ENCODE measurements at regions not wholly inside any gene's neighbourhood (a gene's known extent, or its start where the extent isn't known, plus 50 kb on each side); places are given as distances from the start of the nearest gene placed in this dataset.

DNA sequence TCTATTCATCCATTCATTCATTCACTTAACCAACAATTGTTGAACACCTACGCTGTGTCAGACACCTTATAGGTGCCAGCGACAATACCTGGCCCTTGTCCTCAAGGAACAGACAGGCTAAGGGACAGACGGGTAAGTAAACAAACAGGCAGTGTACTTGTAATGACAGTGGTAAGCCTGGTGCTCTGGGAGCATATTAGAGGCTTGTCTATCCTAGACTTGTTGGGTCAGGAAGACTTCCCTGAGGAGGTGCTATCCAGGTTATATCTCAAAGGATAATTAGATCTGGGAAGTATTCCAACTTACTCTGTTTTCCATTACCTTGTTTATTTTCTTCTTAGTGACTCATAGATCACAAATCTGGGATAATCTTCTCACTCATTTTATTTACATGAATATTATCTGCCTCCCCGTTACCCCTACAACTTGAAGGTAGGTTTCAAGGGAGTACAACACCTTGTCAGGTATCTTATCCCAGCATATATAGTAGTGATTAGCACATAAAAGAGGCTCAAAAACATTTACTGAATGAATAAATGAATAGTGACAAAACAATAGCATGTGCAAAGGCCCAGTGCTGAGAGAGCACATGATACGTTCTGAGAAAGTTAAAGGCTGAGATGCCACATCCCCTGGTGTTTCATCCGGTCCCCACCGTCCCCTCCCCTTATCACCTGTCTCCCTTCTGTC lies 75.3 kb upstream of the NCAM1 start:
- DNase-seq (ENCODE audit: low read depth, low spot score), result no peak
- TF ChIP-seq, protein P1, sequence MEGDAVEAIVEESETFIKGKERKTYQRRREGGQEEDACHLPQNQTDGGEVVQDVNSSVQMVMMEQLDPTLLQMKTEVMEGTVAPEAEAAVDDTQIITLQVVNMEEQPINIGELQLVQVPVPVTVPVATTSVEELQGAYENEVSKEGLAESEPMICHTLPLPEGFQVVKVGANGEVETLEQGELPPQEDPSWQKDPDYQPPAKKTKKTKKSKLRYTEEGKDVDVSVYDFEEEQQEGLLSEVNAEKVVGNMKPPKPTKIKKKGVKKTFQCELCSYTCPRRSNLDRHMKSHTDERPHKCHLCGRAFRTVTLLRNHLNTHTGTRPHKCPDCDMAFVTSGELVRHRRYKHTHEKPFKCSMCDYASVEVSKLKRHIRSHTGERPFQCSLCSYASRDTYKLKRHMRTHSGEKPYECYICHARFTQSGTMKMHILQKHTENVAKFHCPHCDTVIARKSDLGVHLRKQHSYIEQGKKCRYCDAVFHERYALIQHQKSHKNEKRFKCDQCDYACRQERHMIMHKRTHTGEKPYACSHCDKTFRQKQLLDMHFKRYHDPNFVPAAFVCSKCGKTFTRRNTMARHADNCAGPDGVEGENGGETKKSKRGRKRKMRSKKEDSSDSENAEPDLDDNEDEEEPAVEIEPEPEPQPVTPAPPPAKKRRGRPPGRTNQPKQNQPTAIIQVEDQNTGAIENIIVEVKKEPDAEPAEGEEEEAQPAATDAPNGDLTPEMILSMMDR (IDR thresholded peaks at IDR 0.05), result no peak
- TF ChIP-seq TCF7L2 (IDR thresholded peaks at IDR 0.05; ENCODE audit: low read depth, low read length) (no peak), POLR2AphosphoS5 (IDR thresholded peaks at IDR 0.05; ENCODE audit: low read depth, low read length) (no peak), SIN3A (IDR thresholded peaks at IDR 0.05; ENCODE audit: borderline replicate concordance, insufficient read depth, low read depth, low read length) (no peak), REST (IDR thresholded peaks at IDR 0.05; ENCODE audit: insufficient read depth in 1 of 2, low read depth in 2 of 2, low read length in 1 of 2) (no peak)
- ChIA-PET CTCF (no interaction called here), POLR2A (no interaction called here)
- no peaks in the 10 kb centered on the region for H3K27me3 ChIP-seq (ENCODE audit: control insufficient read depth, insufficient read depth, low read length)
- ATAC-seq, result no peak
- no peak overlapping the region for H3K4me3 ChIP-seq (ENCODE audit: low read depth in 2 of 2, low read length in 2 of 2)
- H3K27ac ChIP-seq (ENCODE audit: low read length), result no peak overlapping the region
- no TSS peak for BruUV-seq (replicated peaks)
- H3K9me3 ChIP-seq (ENCODE audit: control insufficient read depth, insufficient read depth, low read depth, low read length), result no peaks in the 10 kb centered on the region
- intact Hi-C loops (cut with micrococcal nuclease; ENCODE audit: unreplicated experiment) (no loop called here), in situ Hi-C loops (cut with HindIII; ENCODE audit: low pct_unique_long_range_greater_than_20kb, low sequenced_read_pairs) (no loop called here)
- H3K4me1 ChIP-seq (ENCODE audit: control insufficient read depth, insufficient read depth, low read length), result no peaks in the 10 kb centered on the region
- H3K36me3 ChIP-seq (ENCODE audit: control insufficient read depth, insufficient read depth, low read length), result no peaks in the 10 kb centered on the region

DNA sequence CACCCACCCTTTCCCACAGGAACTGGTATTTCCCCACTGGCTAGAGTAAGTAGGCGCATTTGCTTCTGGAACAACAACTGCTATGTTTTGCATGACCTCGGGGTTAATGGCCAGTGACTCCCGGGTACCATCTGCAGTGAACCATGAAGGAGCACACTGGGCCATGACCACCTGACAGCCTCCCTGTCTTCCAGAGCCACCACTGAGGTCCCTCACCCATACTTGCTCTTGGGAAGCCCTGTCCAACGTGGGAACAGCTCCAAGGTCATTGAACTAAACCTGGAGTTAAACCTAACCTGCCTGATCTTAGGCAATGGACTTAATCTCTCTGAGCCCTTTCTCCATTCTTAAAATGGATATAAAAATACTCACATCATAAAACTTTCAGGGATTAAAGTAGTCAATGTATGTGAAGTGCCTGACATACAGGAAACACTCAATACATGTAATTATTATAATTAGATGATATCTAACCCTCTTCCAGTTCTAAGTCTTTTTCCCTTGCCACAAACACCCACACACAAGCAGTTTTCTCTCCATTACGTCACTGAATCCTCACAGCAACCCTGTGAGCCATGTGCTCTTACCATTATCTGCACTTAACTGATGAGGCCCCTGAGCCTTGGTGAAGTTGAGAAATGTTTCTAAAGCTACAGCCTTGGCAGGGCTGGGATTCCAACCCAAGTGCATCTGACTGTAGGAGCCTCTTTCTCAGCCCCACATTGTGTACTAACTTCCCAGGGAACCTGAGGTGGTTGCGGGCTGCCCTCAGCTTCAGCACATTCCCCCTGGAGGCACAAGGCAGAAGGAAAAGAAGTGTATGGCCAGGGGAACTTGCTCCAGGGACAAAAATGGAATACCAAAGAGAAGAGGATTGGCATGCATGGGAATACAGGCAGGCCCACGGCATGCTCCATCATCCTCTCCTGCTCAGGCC lies 74.5 kb upstream of the NCAM1 start:
- no peaks in the 10 kb centered on the region for H3K9me3 ChIP-seq (ENCODE audit: control insufficient read depth, insufficient read depth, low read depth, low read length)
- no peaks in the 10 kb centered on the region for H3K4me1 ChIP-seq (ENCODE audit: control insufficient read depth, insufficient read depth, low read length)
- POLR2A ChIA-PET, result no interaction called here
- intact Hi-C loops (cut with micrococcal nuclease; ENCODE audit: unreplicated experiment), result no loop called here
- no peak overlapping the region for H3K27ac ChIP-seq (ENCODE audit: low read length)
- no peak for DNase-seq (ENCODE audit: low read depth, low spot score)
- TF ChIP-seq, protein P1 (IDR thresholded peaks at IDR 0.05), result no peak
- TF ChIP-seq POLR2AphosphoS5 (IDR thresholded peaks at IDR 0.05; ENCODE audit: low read depth, low read length), result no peak
- no peak for TF ChIP-seq REST (IDR thresholded peaks at IDR 0.05; ENCODE audit: insufficient read depth in 1 of 2, low read depth in 2 of 2, low read length in 1 of 2)
- no peak for TF ChIP-seq TCF7L2 (IDR thresholded peaks at IDR 0.05; ENCODE audit: low read depth, low read length)
- TF ChIP-seq SIN3A (IDR thresholded peaks at IDR 0.05; ENCODE audit: borderline replicate concordance, insufficient read depth, low read depth, low read length), result no peak
- CTCF ChIA-PET, result no interaction called here
- in situ Hi-C loops (cut with HindIII; ENCODE audit: low pct_unique_long_range_greater_than_20kb, low sequenced_read_pairs), result no loop called here
- H3K36me3 ChIP-seq (ENCODE audit: control insufficient read depth, insufficient read depth, low read length), result no peaks in the 10 kb centered on the region
- no peak for ATAC-seq
- H3K4me3 ChIP-seq (ENCODE audit: low read depth in 2 of 2, low read length in 2 of 2), result no peak overlapping the region
- no TSS peak for BruUV-seq (replicated peaks)
- no peaks in the 10 kb centered on the region for H3K27me3 ChIP-seq (ENCODE audit: control insufficient read depth, insufficient read depth, low read length)
